T-cell (primary cell): ENCODE measurements at regions not wholly inside any gene's neighbourhood (a gene's known extent, or its start where the extent isn't known, plus 50 kb on each side); places are given as distances from the start of the nearest gene placed in this dataset.

Source experiments
- ATAC-seq, 4 experiments: fragments of 200-7000 bp in 3 of 4; fragments of 150-1000 bp in 1 of 4; cut with Tn5 transposase; replicated peaks in 1 of 4; 1 replicate in 3 of 4; 2 replicates in 1 of 4; pipeline ENCODE4 v1.10.0; 2021; ENCODE audit warnings: moderate library complexity in 3 of 4, mild to moderate bottlenecking in 2 of 4, moderate number of reproducible peaks in 1 of 4
- CTCF ChIA-PET, 2 donors: fragments of 300-600 bp; sonication (Branson Sonifier 250); formaldehyde crosslinking; loops; one replicate each; lab custom pipeline; 2022; ENCODE audit warnings: antibody characterized with exemption in 2 of 2; lab: Charles Lee
- POLR2A ChIA-PET, 2 donors: fragments of 300-600 bp; sonication (Branson Sonifier 250); formaldehyde crosslinking; loops; one replicate each; lab custom pipeline; 2022; ENCODE audit warnings: antibody characterized with exemption in 2 of 2; lab: Charles Lee
- DNase-seq, 35 experiments: peaks; one replicate each; pipeline versions ENCODE4 v3.0.0 to v3.0.0-alpha.2; 2013 to 2023
- H3K27ac ChIP-seq: one replicate; pipeline ENCODE4 v1.5.1; 2013; ENCODE audit warnings: low read length
- H3K27me3 ChIP-seq, 2 experiments: replicated peaks in 1 of 2; 1 replicate in 1 of 2; 2 replicates in 1 of 2; pipeline versions ENCODE4 v1.6.1 to v1.7.0; 2013; ENCODE audit warnings: low read length in 1 of 2, mixed read lengths in 1 of 2; ENCODE audit not compliant: control insufficient read depth in 2 of 2, insufficient read depth in 2 of 2; ENCODE audit errors: extremely low read depth in 1 of 2
- H3K36me3 ChIP-seq, 2 donors: 1 replicate in 1 of 2; 2 replicates in 1 of 2; pipeline versions ENCODE4 v1.6.1 to v1.7.0; 2013; ENCODE audit warnings: low read length in 1 of 2; ENCODE audit not compliant: control insufficient read depth in 2 of 2, insufficient read depth in 1 of 2; ENCODE audit errors: extremely low read depth in 1 of 2
- H3K4me1 ChIP-seq, 2 experiments: 1 replicate in 1 of 2; 2 replicates in 1 of 2; pipeline versions ENCODE4 v1.6.1 to v1.7.0; 2013; ENCODE audit warnings: low read length in 2 of 2, mixed read lengths in 1 of 2; ENCODE audit not compliant: insufficient read depth in 2 of 2, control insufficient read depth in 1 of 2; ENCODE audit errors: extremely low read depth in 1 of 2
- H3K4me3 ChIP-seq, 2 donors: 1 replicate in 1 of 2; 2 replicates in 1 of 2; pipeline versions ENCODE4 v1.5.1 to v1.7.0; 2013; ENCODE audit warnings: mild to moderate bottlenecking in 2 of 2, low read length in 1 of 2, moderate library complexity in 1 of 2; ENCODE audit not compliant: control insufficient read depth in 1 of 2; ENCODE audit errors: extremely low read depth in 1 of 2
- H3K9me3 ChIP-seq: 2 replicates; pipeline ENCODE4 v1.7.0; 2013
- H3K27ac Mint-ChIP-seq, 2 donors: one replicate each; pipeline ENCODE4 v1.8.0; 2020 to 2021; ENCODE audit warnings: mild to moderate bottlenecking in 2 of 2, mixed read lengths in 2 of 2
- H3K27me3 Mint-ChIP-seq, 2 donors: one replicate each; pipeline ENCODE4 v1.8.0; 2021 to 2022; ENCODE audit warnings: mixed read lengths in 2 of 2
- H3K36me3 Mint-ChIP-seq: one replicate; pipeline ENCODE4 v1.8.0; 2021; ENCODE audit warnings: mixed read lengths
- H3K4me1 Mint-ChIP-seq, 3 donors: one replicate each; pipeline ENCODE4 v1.8.0; 2020 to 2022; ENCODE audit warnings: mixed read lengths in 3 of 3, mild to moderate bottlenecking in 1 of 3
- H3K4me3 Mint-ChIP-seq, 3 donors: one replicate each; pipeline ENCODE4 v1.8.0; 2020 to 2022; ENCODE audit warnings: mild to moderate bottlenecking in 3 of 3, mixed read lengths in 3 of 3, moderate library complexity in 3 of 3
- H3K9me3 Mint-ChIP-seq, 3 donors: one replicate each; pipeline ENCODE4 v1.8.0; 2020 to 2022; ENCODE audit warnings: mixed read lengths in 3 of 3
- WGBS: methylation state at CpG from one replicate; pipeline ENCODE4 v1.1.5; 2013; ENCODE audit warnings: missing lambda C conversion rate; ENCODE audit not compliant: insufficient coverage; 5-methylcytosine and 5-hydroxymethylcytosine counted together

DNA sequence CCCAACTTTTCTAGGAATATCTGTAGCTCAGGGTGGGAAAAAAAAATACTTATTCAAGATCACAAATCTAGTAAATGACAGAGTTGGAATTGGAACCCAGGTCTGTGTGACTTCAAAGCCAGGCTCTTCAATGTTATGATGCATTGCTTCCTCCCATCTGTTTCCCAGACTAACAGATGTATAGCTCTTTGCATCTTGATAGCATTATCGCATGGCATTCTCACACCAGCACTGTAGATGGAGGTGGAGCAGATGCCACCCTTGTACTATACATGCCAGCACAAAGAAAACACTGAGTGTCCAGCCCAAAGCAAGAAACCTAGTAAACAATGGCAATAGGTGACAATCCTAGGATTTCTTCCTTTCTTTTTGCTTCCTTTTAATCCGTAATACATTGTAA is 497.3 kb downstream of the NEBL start:
- H3K36me3 Mint-ChIP-seq = no peaks in the 10 kb centered on the region
- no peak overlapping the region for H3K4me3 ChIP-seq
- H3K36me3 ChIP-seq = no peaks in the 10 kb centered on the region
- ChIA-PET POLR2A (no interaction called here), CTCF (no interaction called here)
- no peak overlapping the region for H3K27ac Mint-ChIP-seq
- no peaks in the 10 kb centered on the region for H3K27me3 ChIP-seq
- H3K4me1 ChIP-seq = no peaks in the 10 kb centered on the region
- WGBS = no CpG with 5 or more reads among the region's 2 CpGs
- no peak overlapping the region for H3K27ac ChIP-seq
- H3K4me1 Mint-ChIP-seq = no peaks in the 10 kb centered on the region
- H3K27me3 Mint-ChIP-seq = no peaks in the 10 kb centered on the region
- peaks cover 4% of the 10 kb centered on the region for H3K9me3 ChIP-seq
- no peak for DNase-seq
- H3K4me3 Mint-ChIP-seq = no peak overlapping the region
- ATAC-seq = no peak
- H3K9me3 Mint-ChIP-seq = peaks cover 9 to 14% (median 10%) of the 10 kb centered on the region in 3 donors

DNA sequence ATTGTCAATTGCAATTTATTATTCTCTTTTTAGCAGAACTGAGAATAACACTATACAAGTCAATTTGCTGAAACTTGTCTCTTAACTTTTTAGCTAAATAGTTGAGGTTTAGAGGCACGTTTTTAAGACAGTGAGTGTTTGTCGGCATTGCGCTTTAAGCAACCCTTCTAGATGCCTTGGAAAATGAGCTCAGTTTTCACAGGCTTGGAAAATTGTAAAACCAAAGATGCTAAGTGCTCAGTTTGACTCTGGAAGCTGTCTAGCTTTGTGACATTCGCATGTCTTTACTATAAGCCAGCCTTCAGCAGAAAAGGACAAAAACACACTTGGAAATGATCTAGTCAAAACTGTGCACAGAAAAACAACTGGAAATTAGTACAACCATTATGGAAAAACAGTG is 500.4 kb downstream of the NEBL start:
- no peaks in the 10 kb centered on the region for H3K4me1 ChIP-seq
- DNase-seq = no peak
- no peaks in the 10 kb centered on the region for H3K27me3 Mint-ChIP-seq
- no peaks in the 10 kb centered on the region for H3K4me1 Mint-ChIP-seq
- peaks cover 4% of the 10 kb centered on the region for H3K9me3 ChIP-seq
- no peak overlapping the region for H3K4me3 Mint-ChIP-seq
- no peaks in the 10 kb centered on the region for H3K36me3 Mint-ChIP-seq
- ATAC-seq = no peak
- no peak overlapping the region for H3K27ac Mint-ChIP-seq
- CTCF ChIA-PET = no interaction called here
- POLR2A ChIA-PET = no interaction called here
- peaks cover 6 to 23% (median 15%) of the 10 kb centered on the region in 3 donors for H3K9me3 Mint-ChIP-seq
- H3K27ac ChIP-seq = no peak overlapping the region
- H3K36me3 ChIP-seq = no peaks in the 10 kb centered on the region
- 84% methylated on average over 4 of the region's 4 CpGs for WGBS
- H3K27me3 ChIP-seq = no peaks in the 10 kb centered on the region
- H3K4me3 ChIP-seq = no peak overlapping the region

DNA sequence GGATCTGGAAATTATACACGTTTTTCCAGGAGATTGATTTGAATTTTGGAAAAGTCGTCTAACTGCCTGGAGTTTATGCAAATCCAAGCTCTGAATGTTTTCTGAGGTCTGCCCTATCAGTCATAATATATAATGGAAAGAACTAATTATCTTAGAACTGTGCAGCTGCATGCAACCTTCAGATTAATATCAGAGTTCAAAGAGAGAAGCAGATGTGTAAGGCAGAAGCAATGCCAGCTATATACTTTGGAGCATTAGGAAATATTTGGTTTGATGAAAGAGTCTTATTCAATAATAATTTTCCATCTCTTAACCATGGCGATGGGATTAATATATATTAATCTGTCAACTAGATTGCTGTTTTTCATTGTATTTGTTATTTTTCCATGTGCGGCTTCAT is 500.9 kb downstream of the NEBL start:
- Histone ChIP-seq H3K27ac (no peak overlapping the region), H3K4me3 (no peak overlapping the region), H3K4me1 (no peaks in the 10 kb centered on the region), H3K36me3 (no peaks in the 10 kb centered on the region), H3K27me3 (no peaks in the 10 kb centered on the region), H3K9me3 (peaks cover 4% of the 10 kb centered on the region)
- ChIA-PET POLR2A (no interaction called here), CTCF (no interaction called here)
- no CpG with 5 or more reads among the region's 4 CpGs for WGBS
- DNase-seq (no peak), ATAC-seq (no peak)
- Mint-ChIP-seq H3K36me3 (no peaks in the 10 kb centered on the region), H3K27ac (no peak overlapping the region), H3K4me1 (no peaks in the 10 kb centered on the region), H3K9me3 (peaks cover 6 to 23% (median 15%) of the 10 kb centered on the region in 3 donors), H3K4me3 (no peak overlapping the region), H3K27me3 (no peaks in the 10 kb centered on the region)

DNA sequence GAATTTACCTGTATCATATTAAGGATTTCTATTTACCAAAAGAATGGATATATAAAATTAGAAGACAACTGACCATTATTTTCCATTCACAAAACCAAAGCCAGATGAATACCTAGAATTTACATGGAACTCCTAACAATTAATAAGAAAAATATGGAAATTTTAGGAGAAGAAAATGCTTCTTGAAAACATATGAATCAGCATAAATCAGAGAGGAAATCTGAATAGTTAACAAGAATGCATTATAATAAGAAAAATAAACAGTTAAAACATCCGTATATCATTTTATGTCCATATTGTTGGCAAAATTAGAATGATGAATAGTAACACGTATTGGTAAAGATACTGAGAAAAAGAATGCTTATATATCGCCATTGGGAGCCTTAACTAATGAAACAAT is 505.5 kb downstream of the NEBL start:
- H3K27me3 ChIP-seq = no peaks in the 10 kb centered on the region
- no peaks in the 10 kb centered on the region for H3K4me1 ChIP-seq
- no peak for ATAC-seq
- WGBS = no CpG with 5 or more reads among the region's 3 CpGs
- no peaks in the 10 kb centered on the region for H3K36me3 ChIP-seq
- no peaks in the 10 kb centered on the region for H3K4me1 Mint-ChIP-seq
- POLR2A ChIA-PET = no interaction called here
- H3K4me3 ChIP-seq = no peak overlapping the region
- H3K27me3 Mint-ChIP-seq = no peaks in the 10 kb centered on the region
- H3K9me3 Mint-ChIP-seq = peaks cover 7 to 21% (median 13%) of the 10 kb centered on the region in 3 donors
- no peak for DNase-seq
- H3K4me3 Mint-ChIP-seq = no peak overlapping the region
- no peak overlapping the region for H3K27ac Mint-ChIP-seq
- H3K9me3 ChIP-seq = no peaks in the 10 kb centered on the region
- no peaks in the 10 kb centered on the region for H3K36me3 Mint-ChIP-seq
- CTCF ChIA-PET = no interaction called here
- no peak overlapping the region for H3K27ac ChIP-seq

DNA sequence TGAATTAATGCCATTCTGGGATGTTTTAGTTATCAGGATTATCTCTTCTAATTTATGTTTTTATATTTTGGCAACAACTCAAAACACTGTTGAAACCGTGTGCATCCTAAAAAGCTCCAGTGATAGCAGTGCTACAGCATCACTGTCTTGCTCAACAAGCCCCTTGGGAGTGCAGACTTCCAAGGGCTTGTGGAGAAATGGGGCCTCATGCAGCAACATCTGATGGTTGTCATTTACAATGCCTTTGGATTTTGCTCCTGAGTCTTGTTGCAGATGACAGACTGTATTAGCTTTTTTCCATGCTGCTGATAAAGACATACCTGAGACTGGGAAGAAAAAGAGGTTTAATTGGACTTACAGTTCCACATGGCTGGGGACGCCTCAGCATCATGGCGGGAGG is 515.4 kb downstream of the NEBL start:
- no peak overlapping the region for H3K4me3 Mint-ChIP-seq
- no peaks in the 10 kb centered on the region for H3K4me1 Mint-ChIP-seq
- H3K9me3 Mint-ChIP-seq = peaks cover 8 to 15% (median 12%) of the 10 kb centered on the region in 3 donors
- no peak overlapping the region for H3K27ac ChIP-seq
- WGBS = 71% methylated on average over 1 of the region's 3 CpGs
- ChIA-PET POLR2A (no interaction called here), CTCF (no interaction called here)
- H3K4me1 ChIP-seq = no peaks in the 10 kb centered on the region
- H3K4me3 ChIP-seq = no peak overlapping the region
- no peaks in the 10 kb centered on the region for H3K9me3 ChIP-seq
- no peak overlapping the region for H3K27ac Mint-ChIP-seq
- no peaks in the 10 kb centered on the region for H3K36me3 Mint-ChIP-seq
- ATAC-seq = no peak
- DNase-seq = no peak
- no peaks in the 10 kb centered on the region for H3K27me3 Mint-ChIP-seq
- no peaks in the 10 kb centered on the region for H3K27me3 ChIP-seq
- no peaks in the 10 kb centered on the region for H3K36me3 ChIP-seq

DNA sequence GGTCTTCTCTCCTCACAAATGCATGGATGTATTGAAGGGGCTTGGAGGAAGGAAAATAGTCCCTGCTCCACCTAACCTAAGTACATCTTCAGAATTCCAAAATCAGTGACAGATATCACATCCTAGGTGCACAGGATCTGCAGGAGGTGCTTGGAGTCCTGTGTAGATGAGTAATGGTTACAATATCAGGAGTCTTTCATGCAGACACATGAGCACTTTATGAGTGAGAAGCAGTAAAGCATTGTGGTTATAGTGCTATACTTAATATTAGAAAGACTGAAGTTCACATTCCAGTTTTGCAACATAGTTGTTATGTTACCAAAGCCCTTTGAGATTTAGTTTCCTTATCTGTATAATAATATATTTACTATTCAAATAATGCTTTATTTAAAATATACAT is 516.7 kb downstream of the NEBL start:
- DNase-seq (no peak), ATAC-seq (no peak)
- no peaks in the 10 kb centered on the region for H3K27me3 Mint-ChIP-seq
- no peak overlapping the region for H3K4me3 Mint-ChIP-seq
- Histone ChIP-seq H3K9me3 (no peaks in the 10 kb centered on the region), H3K4me3 (no peak overlapping the region), H3K27ac (no peak overlapping the region), H3K4me1 (no peaks in the 10 kb centered on the region), H3K27me3 (no peaks in the 10 kb centered on the region), H3K36me3 (no peaks in the 10 kb centered on the region)
- no peak overlapping the region for H3K27ac Mint-ChIP-seq
- CTCF ChIA-PET = no interaction called here
- POLR2A ChIA-PET = no interaction called here
- H3K4me1 Mint-ChIP-seq = no peaks in the 10 kb centered on the region
- H3K36me3 Mint-ChIP-seq = no peaks in the 10 kb centered on the region
- H3K9me3 Mint-ChIP-seq = peaks cover 0 to 12% (median 8%) of the 10 kb centered on the region in 3 donors

DNA sequence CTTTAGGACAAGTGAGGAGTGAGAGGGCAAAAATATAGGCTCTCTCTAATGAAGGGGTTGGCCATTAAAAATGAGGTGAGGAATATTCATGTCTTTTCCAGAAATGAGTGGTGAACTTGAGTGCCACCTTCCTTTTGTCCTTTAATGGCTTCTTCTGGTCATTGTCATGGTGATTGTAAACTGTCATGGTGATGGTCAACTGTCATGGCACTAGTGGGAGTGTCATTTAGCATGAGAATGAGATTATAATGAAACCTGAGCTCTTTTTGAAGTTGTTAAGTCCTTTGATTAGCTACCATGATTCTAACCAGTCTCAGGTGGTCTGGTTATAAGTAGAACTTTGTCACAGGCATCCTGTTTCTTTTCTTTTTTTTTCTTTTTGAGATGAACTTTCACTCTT is 524.4 kb downstream of the NEBL start:
- Mint-ChIP-seq H3K36me3 (no peaks in the 10 kb centered on the region), H3K27ac (no peak overlapping the region), H3K9me3 (peaks cover 16 to 19% (median 17%) of the 10 kb centered on the region in 3 donors), H3K27me3 (no peaks in the 10 kb centered on the region), H3K4me3 (no peak overlapping the region), H3K4me1 (no peaks in the 10 kb centered on the region)
- Histone ChIP-seq H3K36me3 (no peaks in the 10 kb centered on the region), H3K4me3 (no peak overlapping the region), H3K9me3 (no peaks in the 10 kb centered on the region), H3K4me1 (no peaks in the 10 kb centered on the region), H3K27me3 (peaks cover 0 to 3% of the 10 kb centered on the region in 2 experiments), H3K27ac (no peak overlapping the region)
- POLR2A ChIA-PET = no interaction called here
- DNase-seq = no peak
- no peak for ATAC-seq
- CTCF ChIA-PET = no interaction called here
